HCT116 (cell line): ENCODE measurements at regions not wholly inside any gene's neighbourhood (a gene's known extent, or its start where the extent isn't known, plus 50 kb on each side); places are given as distances from the start of the nearest gene placed in this dataset.

Experiments used
- ATAC-seq: fragments of 200-7000 bp; cut with Tn5 transposase; 2 replicates; pipeline ENCODE4 v1.9.1; 2020; ENCODE audit warnings: mild to moderate bottlenecking, moderate library complexity
- BruUV-seq: library from RNA; stranded (reverse); fragments of 400-500 nt; replicated peaks from 2 replicates; lab custom pipeline; 2021; lab: Mats Ljungman, UMichigan
- CTCF ChIA-PET: fragments of 300-600 bp; sonication (Branson Sonifier 250); formaldehyde crosslinking; loops from one replicate; lab custom pipeline; 2021; ENCODE audit warnings: antibody characterized with exemption; lab: Charles Lee
- POLR2A ChIA-PET: fragments of 300-600, 350-600 bp; sonication (Branson Sonifier 250); formaldehyde crosslinking; loops from one replicate; lab custom pipeline; 2021; ENCODE audit warnings: antibody characterized with exemption; lab: Charles Lee
- RAD21 ChIA-PET, 2 experiments: fragments of 300-600 bp; sonication (Branson Sonifier 250); formaldehyde crosslinking; loops; one replicate each; lab custom pipeline; 2023; ENCODE audit warnings: low total read pairs in 2 of 2; ENCODE audit not compliant: uncharacterized antibody in 2 of 2, unreplicated experiment in 2 of 2, low non-redundant PET in 1 of 2; lab: Charles Lee
- DNase-seq: peaks from one replicate; pipeline ENCODE4 v3.0.0-alpha.2; 2010; ENCODE audit warnings: low read depth, low spot score
- H2AFZ ChIP-seq: fragments of 200-600 bp; shearing (Covaris generic), sonication (generic); 2 replicates; pipeline ENCODE4 v1.6.1; 2017; ENCODE audit warnings: low read depth, mixed run types, mixed read lengths, antibody characterized with exemption, low read length; ENCODE audit not compliant: poor library complexity, severe bottlenecking
- H3K27ac ChIP-seq: 2 replicates; pipeline ENCODE4 v1.5.1; 2012; ENCODE audit warnings: low read depth, low read length
- H3K27me3 ChIP-seq: fragments of 200-600 bp; sonication (generic); 2 replicates; pipeline ENCODE4 v1.6.1; 2016; ENCODE audit warnings: mixed run types, low read length, mixed read lengths; ENCODE audit not compliant: insufficient read depth
- H3K36me3 ChIP-seq, 2 experiments: fragments of 200-500 bp in 1 of 2; fragments of 200-600 bp in 1 of 2; sonication (Bioruptor generic) in 1 of 2; sonication (generic) in 1 of 2; 2 replicates each; pipeline versions ENCODE4 v1.5.1 to v1.6.1; 2014 to 2016; ENCODE audit warnings: low read length in 2 of 2, inconsistent platforms in 1 of 2, mixed read lengths in 1 of 2, mixed run types in 1 of 2; ENCODE audit not compliant: insufficient read depth in 2 of 2, control insufficient read depth in 1 of 2
- H3K4me1 ChIP-seq, 2 experiments: fragments of 200-600 bp in 1 of 2; sonication (generic) in 1 of 2; 2 replicates each; pipeline versions ENCODE4 v1.5.1 to v1.6.1; 2012 to 2017; ENCODE audit warnings: low read length in 2 of 2, inconsistent platforms in 1 of 2, mild to moderate bottlenecking in 1 of 2, mixed read lengths in 1 of 2, mixed run types in 1 of 2, moderate library complexity in 1 of 2; ENCODE audit not compliant: insufficient read depth in 2 of 2, control insufficient read depth in 1 of 2
- H3K4me2 ChIP-seq: fragments of 200-600 bp; sonication (generic); 2 replicates; pipeline ENCODE4 v1.6.1; 2017; ENCODE audit warnings: mixed run types, low read length, mixed read lengths
- H3K4me3 ChIP-seq, 2 experiments: fragments of 200-600 bp in 1 of 2; sonication (generic) in 1 of 2; replicated peaks in 1 of 2; 2 replicates each; pipeline ENCODE4 v1.5.1; 2011 to 2016; ENCODE audit warnings: low read length in 2 of 2, control low read depth in 1 of 2, low read depth in 1 of 2, mild to moderate bottlenecking in 1 of 2, mixed read lengths in 1 of 2, mixed run types in 1 of 2
- H3K79me2 ChIP-seq: fragments of 200-600 bp; sonication (generic); 2 replicates; pipeline ENCODE4 v1.6.1; 2017; ENCODE audit warnings: mild to moderate bottlenecking, mixed run types, low read length, moderate library complexity, mixed read lengths; ENCODE audit not compliant: insufficient read depth
- H3K9ac ChIP-seq: fragments of 200-600 bp; sonication (generic); 2 replicates; pipeline ENCODE4 v1.6.1; 2016; ENCODE audit warnings: low read length, mixed read lengths
- H3K9me2 ChIP-seq: fragments of 200-600 bp; sonication (generic), shearing (Covaris generic); 2 replicates; pipeline ENCODE4 v1.6.1; 2017; ENCODE audit warnings: mixed run types, mild to moderate bottlenecking, moderate library complexity; ENCODE audit not compliant: insufficient read depth
- H3K9me3 ChIP-seq, 2 experiments: fragments of 200-500 bp in 1 of 2; fragments of 200-600 bp in 1 of 2; sonication (Bioruptor generic) in 1 of 2; sonication (generic) in 1 of 2; 2 replicates each; pipeline ENCODE4 v1.6.1; 2014 to 2017; ENCODE audit warnings: low read length in 2 of 2, mixed read lengths in 2 of 2, inconsistent platforms in 1 of 2, low read depth in 1 of 2, mild to moderate bottlenecking in 1 of 2, mixed run types in 1 of 2, moderate library complexity in 1 of 2; ENCODE audit not compliant: control insufficient read depth in 1 of 2, insufficient read depth in 1 of 2
- H4K20me1 ChIP-seq: fragments of 200-600 bp; sonication (generic), shearing (Covaris generic); 2 replicates; pipeline ENCODE4 v1.6.1; 2017; ENCODE audit warnings: mixed run types, mild to moderate bottlenecking, moderate library complexity; ENCODE audit not compliant: insufficient read depth
- ATF3 ChIP-seq: IDR thresholded peaks from 2 replicates; pipeline ENCODE4 v1.6.1; 2012
- CEBPB ChIP-seq: IDR thresholded peaks from 2 replicates; pipeline ENCODE4 v1.6.1; 2012; ENCODE audit warnings: low read depth
- CTCF ChIP-seq, 3 experiments: fragments of 200-600 bp in 1 of 3; sonication (generic) in 1 of 3; IDR thresholded peaks in 2 of 3; conservative IDR thresholded peaks in 1 of 3; 2 replicates each; pipeline ENCODE4 v1.5.1; 2012 to 2017; ENCODE audit warnings: low read depth in 2 of 3, low read length in 2 of 3, antibody characterized with exemption in 1 of 3, borderline replicate concordance in 1 of 3, control low read depth in 1 of 3, mild to moderate bottlenecking in 1 of 3, mixed read lengths in 1 of 3, mixed run types in 1 of 3, moderate library complexity in 1 of 3; ENCODE audit not compliant: insufficient read depth in 1 of 3
- ELF1 ChIP-seq: IDR thresholded peaks from 2 replicates; pipeline ENCODE4 v1.6.1; 2012; ENCODE audit warnings: low read depth, borderline replicate concordance
- EZH2phosphoT487 ChIP-seq: fragments of 200-600 bp; IDR thresholded peaks from 2 replicates; pipeline ENCODE4 v1.6.1; 2018; ENCODE audit warnings: antibody characterized with exemption, borderline replicate concordance
- MAX ChIP-seq: IDR thresholded peaks from 2 replicates; pipeline ENCODE4 v1.6.1; 2012
- POLR2A ChIP-seq: IDR thresholded peaks from 2 replicates; pipeline ENCODE4 v1.7.0; 2011; ENCODE audit warnings: borderline replicate concordance; ENCODE audit not compliant: insufficient read depth, insufficient read length; ENCODE audit errors: extremely low read depth
- POLR2AphosphoS5 ChIP-seq: IDR thresholded peaks from 2 replicates; pipeline ENCODE4 v1.6.1; 2011; ENCODE audit warnings: mild to moderate bottlenecking, low read depth, low read length, moderate library complexity
- RAD21 ChIP-seq: IDR thresholded peaks from 2 replicates; pipeline ENCODE4 v1.6.1; 2012; ENCODE audit warnings: low read depth, mild to moderate bottlenecking
- REST ChIP-seq: IDR thresholded peaks from 2 replicates; pipeline ENCODE4 v1.6.1; 2012; ENCODE audit warnings: low read depth
- SIN3A ChIP-seq: IDR thresholded peaks from 2 replicates; pipeline ENCODE4 v1.6.1; 2012; ENCODE audit warnings: low read depth
- SP1 ChIP-seq: IDR thresholded peaks from 2 replicates; pipeline ENCODE4 v1.6.1; 2012; ENCODE audit warnings: low read depth
- TCF7L2 ChIP-seq: IDR thresholded peaks from 2 replicates; pipeline ENCODE4 v1.7.0; 2011; ENCODE audit warnings: borderline replicate concordance, inconsistent platforms; ENCODE audit not compliant: insufficient read depth, insufficient read length; ENCODE audit errors: extremely low read depth
- YY1 ChIP-seq: IDR thresholded peaks from 2 replicates; pipeline ENCODE4 v1.6.1; 2011; ENCODE audit warnings: low read length, low read depth, moderate library complexity, mild to moderate bottlenecking; ENCODE audit not compliant: insufficient replicate concordance; ENCODE audit errors: extremely low read depth
- ZBTB33 ChIP-seq: IDR thresholded peaks from 2 replicates; pipeline ENCODE4 v1.6.1; 2011; ENCODE audit warnings: mild to moderate bottlenecking, low read length, moderate library complexity; ENCODE audit not compliant: insufficient replicate concordance; ENCODE audit errors: extremely low read depth
- ZNF274 ChIP-seq: fragments of 200-500 bp; sonication (Bioruptor generic); IDR thresholded peaks from 2 replicates; pipeline ENCODE4 v1.6.1; 2014; ENCODE audit warnings: mild to moderate bottlenecking, low read depth, low read length, inconsistent platforms
- intact Hi-C: fragments of 100-400 bp; cut with micrococcal nuclease; formaldehyde crosslinking; loops from 2 replicates; pipeline ENCODE4 v1.10.0; 2022

- no peaks in the 10 kb centered on the region for H3K36me3 ChIP-seq
- BruUV-seq, result no TSS peak
- H3K9me2 ChIP-seq, result no peaks in the 10 kb centered on the region
- CTCF ChIA-PET, result no interaction called here
- intact Hi-C loops, result no loop called here
- no peak overlapping the region for H3K4me3 ChIP-seq
- DNase-seq (no peak), ATAC-seq (no peak)
- no peak overlapping the region for H3K27ac ChIP-seq
- no peaks in the 10 kb centered on the region for H4K20me1 ChIP-seq
- RAD21 ChIA-PET, result no interaction called here
- H3K79me2 ChIP-seq, result no peaks in the 10 kb centered on the region
- H3K9ac ChIP-seq, result no peak overlapping the region
- no peak overlapping the region for H3K4me2 ChIP-seq
- no peaks in the 10 kb centered on the region for H3K9me3 ChIP-seq
- no peaks in the 10 kb centered on the region for H3K4me1 ChIP-seq
- H2AFZ ChIP-seq, result no peak overlapping the region
- no peaks in the 10 kb centered on the region for H3K27me3 ChIP-seq
- POLR2A ChIA-PET, result no interaction called here
- TF ChIP-seq CTCF (IDR thresholded peaks at IDR 0.05 in 2 of 3, conservative IDR thresholded peaks at IDR 0.05 in 1 of 3; ENCODE audit: borderline replicate concordance in 1 of 3, insufficient read depth in 1 of 3, low read depth in 2 of 3, low read length in 2 of 3) (no peak), SP1 (no peak), MAX (no peak), YY1 (no peak), ATF3 (no peak), TCF7L2 (no peak), ZBTB33 (no peak), REST (no peak), POLR2A (no peak), SIN3A (no peak), ZNF274 (no peak), ELF1 (no peak), EZH2phosphoT487 (no peak), POLR2AphosphoS5 (no peak), CEBPB (no peak), RAD21 (no peak)
Measured at GRCh38 chr3:109952924-109953323, 615.6 kb upstream of the DPPA4 start.
